Right atrium auricular region (tissue), 2 donors: ENCODE measurements at regions not wholly inside any gene's neighbourhood (a gene's known extent, or its start where the extent isn't known, plus 50 kb on each side); places are given as distances from the start of the nearest gene placed in this dataset.

Experiments used
- DNase-seq: peaks from one replicate; pipeline ENCODE4 v3.0.0-alpha.2; 2019; ENCODE audit warnings: low spot score
- H3K27ac ChIP-seq, 2 donors: fragments of 200-600 bp; sonication (generic); 1 replicate in 1 of 2; 2 replicates in 1 of 2; pipeline ENCODE4 v1.5.1; 2016 to 2019
- H3K27me3 ChIP-seq, 2 donors: fragments of 200-600 bp; sonication (generic); one replicate each; pipeline versions ENCODE4 v1.5.1 to v1.6.0; 2017 to 2019
- H3K36me3 ChIP-seq: fragments of 200-600 bp; sonication (generic); one replicate; pipeline ENCODE4 v1.5.1; 2016
- H3K4me1 ChIP-seq, 2 donors: fragments of 200-600 bp; sonication (generic); one replicate each; pipeline versions ENCODE4 v1.5.1 to v1.6.0; 2017 to 2019
- H3K4me3 ChIP-seq, 2 donors: fragments of 200-600 bp; sonication (generic); 1 replicate in 1 of 2; 2 replicates in 1 of 2; pipeline ENCODE4 v1.5.1; 2017 to 2019; ENCODE audit warnings: mild to moderate bottlenecking in 1 of 2, moderate library complexity in 1 of 2
- H3K9me3 ChIP-seq, 2 donors: fragments of 200-600 bp; sonication (generic); one replicate each; pipeline ENCODE4 v1.5.1; 2019
- CTCF ChIP-seq, 2 donors: fragments of 200-600 bp; sonication (generic); IDR thresholded peaks; one replicate each; pipeline ENCODE4 v1.5.1; 2019; ENCODE audit warnings: antibody characterized with exemption in 2 of 2

GRCh38 chr4:187436251-187436650 is 559.3 kb upstream of the ZFP42 start:
- Histone ChIP-seq H3K9me3 (no peaks in the 10 kb centered on the region), H3K27me3 (no peaks in the 10 kb centered on the region), H3K4me3 (no peak overlapping the region), H3K4me1 (no peaks in the 10 kb centered on the region), H3K36me3 (no peaks in the 10 kb centered on the region), H3K27ac (no peak overlapping the region)
- TF ChIP-seq CTCF (IDR thresholded peaks at IDR 0.05): no peak
- DNase-seq: no peak

- TF ChIP-seq CTCF (IDR thresholded peaks at IDR 0.05): no peak
- Histone ChIP-seq H3K4me1 (no peaks in the 10 kb centered on the region), H3K36me3 (no peaks in the 10 kb centered on the region), H3K9me3 (no peaks in the 10 kb centered on the region), H3K4me3 (no peak overlapping the region), H3K27me3 (no peaks in the 10 kb centered on the region), H3K27ac (no peak overlapping the region)
- DNase-seq: no peak
Measured at GRCh38 chr4:187444061-187444460, 551.5 kb upstream of the ZFP42 start.

- Histone ChIP-seq H3K36me3 (no peaks in the 10 kb centered on the region), H3K4me3 (no peak overlapping the region), H3K9me3 (no peaks in the 10 kb centered on the region), H3K4me1 (no peaks in the 10 kb centered on the region), H3K27ac (no peak overlapping the region), H3K27me3 (no peaks in the 10 kb centered on the region)
- DNase-seq: no peak
- no peak for TF ChIP-seq CTCF (IDR thresholded peaks at IDR 0.05)
Measured at GRCh38 chr4:187449702-187450101, 545.9 kb upstream of the ZFP42 start.

- H3K4me3 ChIP-seq: no peak overlapping the region
- TF ChIP-seq CTCF (IDR thresholded peaks at IDR 0.05): no peak
- H3K27ac ChIP-seq: no peak overlapping the region
- no peaks in the 10 kb centered on the region for H3K36me3 ChIP-seq
- no peaks in the 10 kb centered on the region for H3K4me1 ChIP-seq
- DNase-seq: no peak
- H3K27me3 ChIP-seq: no peaks in the 10 kb centered on the region
- H3K9me3 ChIP-seq: no peaks in the 10 kb centered on the region
Measured at GRCh38 chr4:187451776-187452175, 543.8 kb upstream of the ZFP42 start.

- DNase-seq: no peak
- H3K27me3 ChIP-seq: no peaks in the 10 kb centered on the region
- no peak for TF ChIP-seq CTCF (IDR thresholded peaks at IDR 0.05)
- H3K27ac ChIP-seq: no peak overlapping the region
- H3K9me3 ChIP-seq: no peaks in the 10 kb centered on the region
- no peaks in the 10 kb centered on the region for H3K36me3 ChIP-seq
- H3K4me1 ChIP-seq: no peaks in the 10 kb centered on the region
- no peak overlapping the region for H3K4me3 ChIP-seq
Measured at GRCh38 chr4:187460016-187460415, 535.6 kb upstream of the ZFP42 start.

GRCh38 chr4:187464573-187464972 is 531.0 kb upstream of the ZFP42 start:
- Histone ChIP-seq H3K27me3 (no peaks in the 10 kb centered on the region), H3K4me3 (no peak overlapping the region)

More at GRCh38 chr4:187464573-187464972, 531.0 kb upstream of the ZFP42 start:
- TF ChIP-seq CTCF (IDR thresholded peaks at IDR 0.05): no peak
- no peak for DNase-seq
- Histone ChIP-seq H3K27ac (no peak overlapping the region), H3K36me3 (no peaks in the 10 kb centered on the region), H3K4me1 (no peaks in the 10 kb centered on the region), H3K9me3 (no peaks in the 10 kb centered on the region)
